ENCODE measurements at regions not wholly inside any gene's neighbourhood (a gene's known extent, or its start where the extent isn't known, plus 50 kb on each side); places are given as distances from the start of the nearest gene placed in this dataset.

DNA sequence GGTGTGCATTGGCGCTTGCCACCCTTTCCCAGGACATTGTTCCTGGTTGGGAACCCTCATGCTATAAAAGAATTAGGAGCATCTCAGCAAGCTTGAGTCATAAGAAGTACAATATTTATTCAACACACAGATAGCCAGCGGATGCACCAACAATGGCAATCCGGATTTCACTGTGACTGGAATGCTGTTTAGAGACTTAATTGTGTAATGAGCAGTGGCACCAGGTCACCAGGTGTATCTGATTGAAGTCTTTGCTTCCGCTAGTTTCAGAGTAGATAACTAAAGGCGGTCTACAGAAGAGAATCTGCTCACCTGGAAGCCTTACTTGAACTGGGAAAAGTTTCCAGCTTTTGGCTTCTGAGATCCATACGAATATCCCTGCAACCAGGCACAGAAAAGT lies 772.3 kb upstream of the GHITM start:
- H3K27ac ChIP-seq, result no peak overlapping the region
- no peak for TF ChIP-seq ZFX (IDR thresholded peaks at IDR 0.05)
- no peak for TF ChIP-seq CTCF (conservative IDR thresholded peaks at IDR 0.05)

- no peak for TF ChIP-seq ZFX (IDR thresholded peaks at IDR 0.05)
- no peak for TF ChIP-seq CTCF (conservative IDR thresholded peaks at IDR 0.05)
- H3K27ac ChIP-seq, result no peak overlapping the region
Observed at GRCh38 chr10:83371696-83372490, 767.4 kb upstream of the GHITM start.

GRCh38 chr10:83372646-83373045 lies 766.7 kb upstream of the GHITM start:
- no peak for TF ChIP-seq ZFX (IDR thresholded peaks at IDR 0.05)
- no peak for TF ChIP-seq CTCF (conservative IDR thresholded peaks at IDR 0.05)
- no peak overlapping the region for H3K27ac ChIP-seq

DNA sequence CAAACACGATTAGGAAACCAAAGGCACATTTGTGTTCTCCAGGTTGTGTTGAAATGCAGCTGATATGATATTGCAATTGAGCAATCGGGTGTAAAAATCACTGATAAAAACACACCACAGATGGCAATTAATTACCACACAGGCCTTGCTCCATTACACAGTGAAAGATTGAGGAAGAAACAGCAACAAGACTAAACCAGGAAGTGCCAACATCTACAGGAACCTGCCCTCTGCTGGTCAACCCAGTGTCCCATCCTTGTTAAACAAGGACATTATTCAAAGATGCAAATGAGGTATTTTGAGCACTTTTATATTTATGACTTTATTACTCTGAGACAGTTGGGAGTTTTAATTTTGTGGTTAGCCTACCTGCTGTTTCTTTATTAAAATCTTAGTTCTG lies 765.6 kb upstream of the GHITM start:
- TF ChIP-seq ZFX (IDR thresholded peaks at IDR 0.05), result no peak
- TF ChIP-seq CTCF (conservative IDR thresholded peaks at IDR 0.05), result peak; percentile 75
- H3K27ac ChIP-seq, result no peak overlapping the region

DNA sequence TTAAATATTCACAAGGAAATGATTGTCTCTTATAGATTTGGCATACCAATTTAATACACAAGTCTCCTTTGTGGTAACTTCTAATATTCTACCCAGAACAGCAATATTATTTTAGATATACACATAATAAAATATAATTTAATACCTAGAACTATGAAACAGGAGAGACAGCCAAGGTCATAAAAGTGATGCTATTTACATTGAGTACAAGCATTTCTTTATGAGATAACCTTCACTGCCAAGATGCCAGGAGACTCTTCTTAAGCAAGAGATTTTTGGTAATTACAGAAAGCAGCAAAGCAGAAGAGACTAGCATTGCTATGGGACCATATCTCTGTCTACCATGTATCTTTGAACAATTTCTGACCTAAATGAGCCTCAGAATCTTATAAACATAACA lies 764.6 kb upstream of the GHITM start:
- no peak overlapping the region for H3K27ac ChIP-seq
- TF ChIP-seq ZFX (IDR thresholded peaks at IDR 0.05), result no peak
- TF ChIP-seq CTCF (conservative IDR thresholded peaks at IDR 0.05), result no peak

DNA sequence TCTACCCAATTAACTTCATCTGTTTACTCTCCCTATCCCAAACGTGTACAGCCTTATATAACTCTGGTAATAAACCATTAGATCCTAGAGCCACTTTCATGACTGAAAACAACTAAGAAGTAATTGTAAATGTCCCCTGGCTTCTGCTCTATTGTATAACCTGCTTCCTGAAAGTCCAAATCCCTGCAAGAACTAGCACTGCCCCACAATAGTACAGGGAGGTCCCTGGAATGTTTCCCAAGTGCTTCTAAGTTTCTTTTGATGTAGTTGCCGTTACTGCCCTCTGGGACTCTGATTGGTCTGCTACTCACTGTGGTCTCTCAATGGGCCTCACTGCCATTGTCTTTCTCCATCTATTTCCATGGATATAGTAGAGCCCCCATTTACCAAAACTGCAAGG lies 764.0 kb upstream of the GHITM start:
- no peak for TF ChIP-seq CTCF (conservative IDR thresholded peaks at IDR 0.05)
- no peak for TF ChIP-seq ZFX (IDR thresholded peaks at IDR 0.05)
- no peak overlapping the region for H3K27ac ChIP-seq

DNA sequence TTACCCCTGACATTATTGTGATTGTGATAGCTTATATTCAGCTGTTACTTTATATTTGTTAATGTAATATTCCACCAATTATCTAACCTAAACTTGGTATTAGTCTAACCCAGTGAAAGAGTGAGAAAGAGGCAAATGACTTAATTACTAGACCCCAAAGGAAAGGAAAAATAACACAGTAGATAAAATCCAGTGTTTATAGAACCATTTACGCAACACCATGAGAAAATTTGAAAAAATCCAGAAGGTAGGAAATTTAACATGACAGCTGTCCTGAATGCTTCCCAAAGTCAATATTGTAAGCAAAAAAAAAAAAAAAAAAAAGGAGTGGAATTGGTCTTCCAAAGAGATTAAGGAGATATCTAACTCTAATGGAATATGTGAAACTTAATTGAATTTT lies 741.5 kb upstream of the GHITM start:
- TF ChIP-seq CTCF (conservative IDR thresholded peaks at IDR 0.05) (no peak), ZFX (IDR thresholded peaks at IDR 0.05) (no peak)
- H3K27ac ChIP-seq, result no peak overlapping the region

Measured in C4-2B (cell line).